CD4-positive, alpha-beta T cell treated with Interleukin-15 for 1 hour (primary cell): ENCODE measurements at regions not wholly inside any gene's neighbourhood (a gene's known extent, or its start where the extent isn't known, plus 50 kb on each side); places are given as distances from the start of the nearest gene placed in this dataset.
"Not testable (repeated sequence)": the region's sequence is repeated elsewhere in the genome, so short reads cannot be mapped to it uniquely, and the experiment has no call there.

ENCODE experiments used
- DNase-seq: peaks from one replicate; pipeline ENCODE4 v3.0.0-alpha.2; 2020

- DNase-seq = no peak
These were observed 273.1 kb upstream of the SLITRK5 start for GRCh38 chr13:87398047-87398446.

- no peak for DNase-seq
These were observed 267.3 kb upstream of the SLITRK5 start for GRCh38 chr13:87403748-87404432.

GRCh38 chr13:87426742-87427141 is 244.4 kb upstream of the SLITRK5 start:
- no peak for DNase-seq

GRCh38 chr13:87444135-87444534 is 227.0 kb upstream of the SLITRK5 start:
- DNase-seq = no peak

GRCh38 chr13:87452281-87452680 is 218.9 kb upstream of the SLITRK5 start:
- no peak for DNase-seq

GRCh38 chr13:87453244-87453643 is 217.9 kb upstream of the SLITRK5 start:
- DNase-seq = no peak

GRCh38 chr13:87459419-87459818 is 211.8 kb upstream of the SLITRK5 start:
- DNase-seq = no peak

GRCh38 chr13:87497426-87497825 is 173.7 kb upstream of the SLITRK5 start:
- DNase-seq = no peak

- DNase-seq = no peak
These were observed 172.5 kb upstream of the SLITRK5 start for GRCh38 chr13:87498681-87499080.

GRCh38 chr13:87524775-87525174 is 146.4 kb upstream of the SLITRK5 start:
- DNase-seq = no peak

GRCh38 chr13:87533776-87534175 is 137.4 kb upstream of the SLITRK5 start:
- DNase-seq = no peak

GRCh38 chr13:87535911-87536310 is 135.3 kb upstream of the SLITRK5 start:
- DNase-seq = no peak

GRCh38 chr13:87536499-87536898 is 134.7 kb upstream of the SLITRK5 start:
- no peak for DNase-seq

GRCh38 chr13:87536899-87537298 is 134.3 kb upstream of the SLITRK5 start:
- no peak for DNase-seq

- DNase-seq = no peak
These were observed 133.2 kb upstream of the SLITRK5 start for GRCh38 chr13:87537951-87538350.

- DNase-seq = no peak
These were observed 132.7 kb upstream of the SLITRK5 start for GRCh38 chr13:87538366-87539052.

GRCh38 chr13:87553142-87553541 is 118.0 kb upstream of the SLITRK5 start:
- no peak for DNase-seq

GRCh38 chr13:87554045-87554444 is 117.1 kb upstream of the SLITRK5 start:
- DNase-seq = no peak

GRCh38 chr13:87557788-87558187 is 113.4 kb upstream of the SLITRK5 start:
- DNase-seq = no peak

- not testable (repeated sequence) for DNase-seq
These were observed 109.6 kb upstream of the SLITRK5 start for GRCh38 chr13:87561580-87561979.

GRCh38 chr13:87570669-87571068 is 100.5 kb upstream of the SLITRK5 start:
- no peak for DNase-seq

GRCh38 chr13:87582399-87582798 is 88.8 kb upstream of the SLITRK5 start:
- no peak for DNase-seq

- no peak for DNase-seq
These were observed 80.7 kb upstream of the SLITRK5 start for GRCh38 chr13:87590518-87590917.

- not testable (repeated sequence) for DNase-seq
These were observed 66.7 kb upstream of the SLITRK5 start for GRCh38 chr13:87604437-87604836.

GRCh38 chr13:87607266-87607665 is 63.9 kb upstream of the SLITRK5 start:
- no peak for DNase-seq
